ENCODE measurements at regions not wholly inside any gene's neighbourhood (a gene's known extent, or its start where the extent isn't known, plus 50 kb on each side); places are given as distances from the start of the nearest gene placed in this dataset.

DNA sequence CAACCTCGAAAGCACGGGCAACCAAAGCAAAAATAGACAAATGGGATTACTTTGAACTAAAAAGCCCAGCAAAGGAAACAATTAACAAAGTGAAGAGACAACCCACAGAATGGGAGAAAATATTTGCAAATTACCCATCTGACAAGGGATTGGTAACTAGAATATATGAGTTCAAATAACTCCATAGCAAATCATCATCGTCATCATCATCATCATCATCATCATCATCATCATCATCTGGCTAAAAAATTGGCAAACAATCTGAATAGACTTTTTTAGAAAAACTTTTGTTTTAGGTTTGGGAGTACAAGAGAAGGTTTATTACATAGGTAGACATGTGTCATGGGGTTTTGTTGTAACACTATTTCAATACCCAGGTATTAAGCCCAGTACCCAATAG, 1239.3 kb upstream of the FAM98A start:
- TF ChIP-seq, protein P1, sequence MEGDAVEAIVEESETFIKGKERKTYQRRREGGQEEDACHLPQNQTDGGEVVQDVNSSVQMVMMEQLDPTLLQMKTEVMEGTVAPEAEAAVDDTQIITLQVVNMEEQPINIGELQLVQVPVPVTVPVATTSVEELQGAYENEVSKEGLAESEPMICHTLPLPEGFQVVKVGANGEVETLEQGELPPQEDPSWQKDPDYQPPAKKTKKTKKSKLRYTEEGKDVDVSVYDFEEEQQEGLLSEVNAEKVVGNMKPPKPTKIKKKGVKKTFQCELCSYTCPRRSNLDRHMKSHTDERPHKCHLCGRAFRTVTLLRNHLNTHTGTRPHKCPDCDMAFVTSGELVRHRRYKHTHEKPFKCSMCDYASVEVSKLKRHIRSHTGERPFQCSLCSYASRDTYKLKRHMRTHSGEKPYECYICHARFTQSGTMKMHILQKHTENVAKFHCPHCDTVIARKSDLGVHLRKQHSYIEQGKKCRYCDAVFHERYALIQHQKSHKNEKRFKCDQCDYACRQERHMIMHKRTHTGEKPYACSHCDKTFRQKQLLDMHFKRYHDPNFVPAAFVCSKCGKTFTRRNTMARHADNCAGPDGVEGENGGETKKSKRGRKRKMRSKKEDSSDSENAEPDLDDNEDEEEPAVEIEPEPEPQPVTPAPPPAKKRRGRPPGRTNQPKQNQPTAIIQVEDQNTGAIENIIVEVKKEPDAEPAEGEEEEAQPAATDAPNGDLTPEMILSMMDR (IDR thresholded peaks at IDR 0.05; ENCODE audit: insufficient read depth, low read length, poor library complexity, severe bottlenecking), result no peak
- TF ChIP-seq EZH2phosphoT487 (conservative IDR thresholded peaks at IDR 0.05; ENCODE audit: low read length), result no peak

Data from SU-DHL-6 (cell line).